Stimulated activated naive CD8-positive, alpha-beta T cell treated with anti-CD3 and anti-CD28 coated beads, Interleukin-15, Interleukin-2, amounts not matched to agents 100 U/mL and 50 U/mL, for 24 hours (primary cell): ENCODE measurements at regions not wholly inside any gene's neighbourhood (a gene's known extent, or its start where the extent isn't known, plus 50 kb on each side); places are given as distances from the start of the nearest gene placed in this dataset.
"Not testable (repeated sequence)": the region's sequence is repeated elsewhere in the genome, so short reads cannot be mapped to it uniquely, and the experiment has no call there.

Source experiments
- ATAC-seq: fragments of 150-1000 bp; cut with Tn5 transposase; one replicate; pipeline ENCODE4 v1.10.0; 2021
- DNase-seq: peaks from one replicate; pipeline ENCODE4 v3.0.0; 2021

GRCh38 chr7:19623676-19624075, 85.2 kb downstream of the POLR1F start:
- ATAC-seq = no peak
- DNase-seq = no peak

DNA sequence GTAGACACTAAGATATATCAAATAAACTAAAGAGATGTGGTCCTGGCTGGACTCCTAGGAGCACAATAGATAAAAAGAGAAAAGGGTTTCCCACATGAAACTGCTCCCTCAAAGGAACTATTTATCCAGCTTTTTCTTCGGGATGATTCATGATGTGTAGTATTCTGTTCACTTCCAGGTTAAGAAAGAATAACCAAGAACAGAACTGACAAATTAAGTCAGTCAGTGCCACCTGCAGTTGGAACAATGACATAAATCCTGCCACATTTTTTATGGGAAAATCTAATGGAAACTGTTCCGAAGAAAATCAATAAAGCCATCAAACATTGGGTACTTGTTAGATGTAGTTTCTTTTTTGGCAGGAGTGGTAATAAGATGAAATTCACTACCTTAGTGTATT, 87.1 kb downstream of the POLR1F start:
- ATAC-seq = no peak

GRCh38 chr7:19620470-19620869, 88.4 kb downstream of the POLR1F start:
- ATAC-seq (no peak), DNase-seq (no peak)

More for the DNA sequence above, 87.1 kb downstream of the POLR1F start:
- no peak for DNase-seq

GRCh38 chr7:19619122-19619521, 89.7 kb downstream of the POLR1F start:
- DNase-seq = no peak
- ATAC-seq = no peak

DNA sequence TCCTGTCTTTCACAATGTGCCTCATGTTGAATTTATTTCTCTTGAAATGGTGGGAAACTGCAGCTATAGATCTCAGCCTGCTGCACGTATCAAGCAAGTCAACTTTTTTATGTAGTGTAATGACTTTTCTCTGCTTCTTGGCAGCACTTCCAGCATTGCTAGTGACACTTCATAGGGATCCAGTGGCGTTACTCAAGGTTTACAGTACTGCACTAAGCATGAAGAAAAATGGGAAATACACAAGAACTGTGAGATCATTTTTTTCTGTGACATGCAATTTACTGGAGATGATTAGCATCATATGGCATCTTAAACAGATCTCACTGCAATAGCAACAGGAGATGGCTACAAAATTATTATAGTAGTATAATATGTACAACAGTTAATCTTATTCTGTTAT, 90.9 kb downstream of the POLR1F start:
- DNase-seq (no peak), ATAC-seq (no peak)

GRCh38 chr7:19610194-19610943, 98.5 kb downstream of the POLR1F start:
- DNase-seq (no peak), ATAC-seq (no peak)

DNA sequence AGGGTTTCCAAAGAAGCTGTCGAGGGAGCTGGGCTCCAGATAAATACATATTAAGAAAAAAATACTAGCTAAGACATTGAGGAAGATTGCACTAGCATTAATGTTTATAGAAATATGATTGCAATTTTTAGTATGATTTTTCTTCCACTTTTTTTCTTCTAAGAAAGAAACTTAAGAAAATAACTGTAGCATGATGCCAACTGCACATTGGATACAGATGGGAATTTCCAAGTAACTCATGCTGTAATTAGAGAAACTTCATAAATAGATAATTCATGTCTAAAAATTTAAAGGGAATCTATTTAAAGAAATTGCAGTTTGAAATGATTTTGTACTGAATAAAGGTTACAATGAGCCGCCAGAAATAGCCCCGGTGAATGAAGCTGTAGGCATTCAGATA, 119.4 kb downstream of the POLR1F start:
- no peak for DNase-seq

GRCh38 chr7:19587291-19587690, 121.5 kb downstream of the POLR1F start:
- ATAC-seq (no peak), DNase-seq (no peak)

More for the DNA sequence above, 119.4 kb downstream of the POLR1F start:
- ATAC-seq = no peak

GRCh38 chr7:19585761-19586160, 123.1 kb downstream of the POLR1F start:
- DNase-seq = no peak
- no peak for ATAC-seq

- DNase-seq (no peak), ATAC-seq (no peak)
These were observed 132.8 kb downstream of the POLR1F start for GRCh38 chr7:19575909-19576557.

DNA sequence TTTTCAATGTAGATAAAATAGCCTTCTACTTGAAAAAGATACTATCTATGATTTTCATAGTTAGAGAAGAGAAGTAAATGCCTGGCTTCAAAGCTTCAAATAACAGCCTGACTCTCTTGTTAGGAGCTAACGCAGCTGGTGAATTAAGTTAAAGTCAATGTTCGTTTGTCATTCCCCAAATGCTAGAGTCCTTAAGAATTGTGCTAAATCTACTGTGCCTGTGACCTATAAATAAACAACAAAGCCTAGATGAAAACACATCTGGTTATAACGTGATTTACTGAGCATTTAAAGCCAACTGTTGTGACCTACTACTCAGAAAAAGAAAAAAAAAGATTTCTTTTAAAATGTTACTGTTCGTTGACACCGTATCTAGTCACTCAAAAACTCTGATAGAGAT, 134.7 kb downstream of the POLR1F start:
- DNase-seq = no peak
- no peak for ATAC-seq

DNA sequence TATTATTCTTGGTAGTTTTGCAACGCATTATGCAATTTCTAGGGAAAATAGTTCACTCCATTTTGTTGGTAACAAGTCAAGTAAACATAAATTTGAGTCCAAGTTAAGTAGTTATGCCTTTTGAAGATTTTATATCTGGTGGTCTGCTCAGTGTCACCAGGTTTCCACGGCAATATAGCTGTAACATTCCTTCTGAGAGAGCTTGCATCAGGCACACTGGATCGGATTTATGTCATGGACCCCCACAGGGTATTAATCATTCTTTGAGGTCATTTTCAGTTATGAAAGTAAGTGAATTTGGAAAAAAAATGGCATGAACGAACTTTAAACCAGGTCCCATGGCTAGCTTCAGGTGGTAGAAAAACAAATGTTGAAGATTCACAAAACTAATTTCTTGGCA, 136.3 kb downstream of the POLR1F start:
- no peak for ATAC-seq

DNA sequence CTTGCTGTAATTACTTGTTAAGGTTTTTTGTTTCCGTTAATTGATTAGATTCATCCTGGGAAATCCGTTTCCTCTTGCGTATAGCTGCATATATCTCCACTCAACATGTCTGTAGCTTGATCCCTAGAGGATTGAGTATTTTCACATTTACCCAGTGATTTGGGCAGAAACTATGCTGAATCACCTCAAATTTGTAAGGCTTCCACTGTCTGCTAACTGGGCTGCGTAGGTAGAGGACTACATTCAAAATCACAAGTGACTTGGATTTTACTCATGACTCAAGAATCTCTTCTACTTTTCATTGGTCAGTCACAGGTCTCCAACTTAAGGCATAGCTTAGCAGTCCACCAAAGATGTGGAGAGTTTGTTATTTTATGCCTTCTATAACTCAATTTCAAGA, 141.8 kb downstream of the POLR1F start:
- no peak for ATAC-seq
- no peak for DNase-seq

More for the DNA sequence above, 136.3 kb downstream of the POLR1F start:
- no peak for DNase-seq

DNA sequence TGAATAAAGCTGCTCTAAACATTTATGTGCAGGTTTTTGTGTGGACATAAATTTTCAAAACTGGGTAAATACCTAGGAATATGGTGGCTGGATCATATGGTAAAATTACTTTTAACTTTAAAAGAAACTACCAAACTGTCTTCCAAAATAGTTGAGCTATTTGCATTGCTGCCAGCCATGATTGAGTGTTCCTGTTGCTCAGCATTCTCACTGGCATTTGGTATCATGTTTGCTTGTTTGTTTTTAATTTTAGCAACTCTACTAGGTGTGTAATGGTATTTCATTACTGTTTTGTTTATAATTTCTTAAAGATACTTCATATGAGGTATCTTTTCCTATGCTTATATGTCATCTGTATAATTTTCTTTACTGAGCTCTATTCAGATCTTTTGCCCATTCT, 143.2 kb downstream of the POLR1F start:
- DNase-seq (no peak), ATAC-seq (no peak)

DNA sequence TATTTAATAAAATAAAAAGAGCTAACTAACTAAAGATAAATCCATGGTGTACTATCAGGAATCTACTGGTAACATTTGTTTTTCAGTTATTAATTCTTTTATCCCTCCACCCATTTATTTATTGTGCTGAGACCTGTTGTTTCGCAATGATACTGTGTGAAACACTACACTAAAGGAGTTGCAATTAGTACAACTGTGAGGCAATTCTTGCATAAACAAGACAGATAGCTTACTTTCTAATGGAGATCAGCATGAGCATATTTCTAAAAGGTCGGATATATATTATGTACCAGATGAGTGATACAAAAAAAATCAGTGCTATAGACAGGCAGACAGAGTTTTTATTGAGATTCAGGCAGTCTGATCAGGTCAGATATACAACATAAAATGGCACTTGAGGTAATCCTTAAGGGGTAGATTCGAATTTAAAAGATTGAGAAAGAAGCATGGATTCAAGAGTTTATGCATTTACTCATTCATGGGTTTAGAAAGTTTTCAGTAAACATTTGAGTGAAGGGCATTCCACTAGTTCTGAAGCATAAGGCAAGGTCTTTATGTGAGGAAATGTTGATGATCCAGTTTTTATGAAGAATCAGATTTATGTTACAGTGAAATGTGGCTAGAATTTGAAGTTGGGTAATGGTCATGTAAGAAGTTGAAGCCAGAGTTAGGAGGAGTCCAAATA, 147.6 kb downstream of the POLR1F start:
- no peak for ATAC-seq

DNA sequence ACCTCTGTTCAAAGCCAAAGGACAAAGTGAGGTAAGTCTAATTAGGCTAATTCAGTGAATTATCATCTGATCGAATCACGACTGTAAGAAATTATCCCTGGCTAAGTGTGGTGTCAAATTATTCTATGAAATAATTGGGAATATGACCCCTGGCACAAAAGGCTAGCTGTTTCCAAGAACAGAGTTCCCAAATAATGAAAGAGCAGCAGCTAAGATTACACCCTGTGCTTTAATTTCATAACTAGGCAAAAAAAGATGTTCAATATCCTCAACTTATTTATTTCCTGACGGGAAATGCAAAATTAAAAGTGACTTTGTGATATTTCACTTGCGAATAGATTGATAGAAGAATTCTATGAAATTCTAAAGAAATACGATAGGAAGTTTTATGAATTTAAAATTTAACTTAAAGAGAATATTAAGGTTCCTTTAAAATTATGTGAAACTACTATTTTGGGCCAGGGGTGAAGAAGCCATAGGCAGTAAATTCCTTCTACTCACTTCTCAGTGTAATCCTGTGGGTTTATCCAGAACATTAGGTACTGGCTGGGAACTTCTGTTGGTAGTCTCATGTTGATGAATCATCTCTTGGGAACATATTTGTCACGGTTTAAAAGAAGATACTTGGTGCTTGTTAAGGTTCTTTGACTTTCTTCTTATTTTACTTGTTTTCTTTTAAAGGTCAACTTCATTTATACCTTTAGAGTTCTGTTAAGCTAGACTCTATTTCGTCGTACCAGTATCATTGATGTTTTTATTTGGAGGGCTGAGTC, 148.5 kb downstream of the POLR1F start:
- no peak for DNase-seq
- no peak for ATAC-seq

More for the DNA sequence above, 147.6 kb downstream of the POLR1F start:
- DNase-seq = no peak

- no peak for DNase-seq
- no peak for ATAC-seq
These were observed 150.3 kb downstream of the POLR1F start for GRCh38 chr7:19558527-19558926.

GRCh38 chr7:19557726-19558465, 150.9 kb downstream of the POLR1F start:
- DNase-seq = no peak
- ATAC-seq = no peak

- DNase-seq (no peak), ATAC-seq (no peak)
These were observed 154.3 kb downstream of the POLR1F start for GRCh38 chr7:19554581-19554980.

DNA sequence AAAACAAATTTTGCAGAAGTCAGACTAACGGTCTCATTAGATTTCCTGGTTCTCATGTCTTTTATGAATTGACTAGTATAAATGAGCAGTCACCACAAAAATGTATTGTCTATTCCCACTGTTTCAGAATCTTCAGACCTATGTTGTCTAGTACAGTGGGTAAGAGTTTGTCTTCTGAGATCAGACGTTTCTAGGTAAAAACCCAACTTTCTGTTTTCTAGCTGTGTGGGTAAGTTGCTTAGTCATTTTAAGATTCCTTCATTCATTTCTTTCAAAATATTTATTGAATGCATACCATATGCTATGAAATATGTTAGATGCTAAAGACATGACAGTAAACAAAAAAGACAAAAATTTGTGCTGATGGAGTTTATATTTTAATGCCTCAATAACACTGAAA, 156.3 kb downstream of the POLR1F start:
- no peak for ATAC-seq
- no peak for DNase-seq

DNA sequence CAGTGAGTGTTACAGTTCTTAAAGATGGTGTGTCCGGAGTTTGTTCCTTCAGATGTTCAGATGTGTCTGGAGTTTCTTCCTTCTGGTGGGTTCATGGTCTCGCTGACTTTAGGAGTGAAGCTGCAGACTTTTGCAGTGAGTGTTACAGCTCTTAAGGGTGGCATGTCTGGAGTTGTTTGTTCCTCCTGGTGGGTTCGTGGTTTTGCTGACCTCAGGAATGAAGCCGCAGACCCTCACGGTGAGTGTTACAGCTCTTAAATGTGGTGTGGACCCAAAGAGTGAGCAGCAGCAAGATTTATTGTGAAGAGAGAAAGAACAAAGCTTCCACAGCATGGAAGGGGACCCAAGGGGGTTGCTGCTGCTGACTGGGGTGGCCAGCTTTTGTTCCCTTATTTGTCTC, 159.6 kb downstream of the POLR1F start:
- DNase-seq, ATAC-seq: not testable (repeated sequence)

DNA sequence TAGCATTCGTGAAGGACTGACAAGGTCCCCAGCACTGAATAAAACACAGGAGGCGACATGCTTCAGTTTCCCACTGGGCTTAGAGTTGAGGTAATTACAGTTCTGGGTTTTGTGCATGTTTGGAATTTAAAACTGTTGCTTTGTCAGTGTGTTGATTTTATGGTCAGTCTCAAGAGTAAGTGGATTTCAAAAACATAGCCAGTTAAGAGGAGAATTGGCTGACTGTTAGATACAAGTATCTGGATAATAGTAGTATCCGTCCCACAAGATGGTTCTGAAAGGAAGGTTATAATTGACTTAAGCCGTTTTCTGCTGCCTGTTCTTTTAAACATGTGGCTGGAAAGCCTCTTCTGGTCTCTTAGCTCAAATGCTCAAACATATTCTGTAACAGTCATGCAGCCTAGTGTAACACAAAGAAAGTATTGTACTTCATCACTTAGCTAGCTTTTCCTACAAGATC, 170.9 kb downstream of the POLR1F start:
- ATAC-seq (no peak), DNase-seq (no peak)
